Retinal pigment epithelial cell (primary cell): ENCODE measurements at regions not wholly inside any gene's neighbourhood (a gene's known extent, or its start where the extent isn't known, plus 50 kb on each side); places are given as distances from the start of the nearest gene placed in this dataset.

Source experiments
- DNase-seq: peaks from one replicate; pipeline ENCODE4 v3.0.0-alpha.2; 2010; ENCODE audit warnings: low read depth
- H3K4me3 ChIP-seq: 2 replicates; pipeline ENCODE4 v1.5.1; 2011; ENCODE audit warnings: mild to moderate bottlenecking, low read length, control low read depth, moderate library complexity
- CTCF ChIP-seq: conservative IDR thresholded peaks from 2 replicates; pipeline ENCODE4 v1.5.1; 2011; ENCODE audit warnings: low read depth, low read length, control low read depth, inconsistent platforms

- DNase-seq, result no peak
- no peak overlapping the region for H3K4me3 ChIP-seq
- TF ChIP-seq CTCF, result no peak
These were observed 901.4 kb downstream of the AACS start for GRCh38 chr12:125966641-125967040.

- no peak for TF ChIP-seq CTCF
- no peak overlapping the region for H3K4me3 ChIP-seq
- no peak for DNase-seq
These were observed 903.2 kb downstream of the AACS start for GRCh38 chr12:125968413-125968812.

DNA sequence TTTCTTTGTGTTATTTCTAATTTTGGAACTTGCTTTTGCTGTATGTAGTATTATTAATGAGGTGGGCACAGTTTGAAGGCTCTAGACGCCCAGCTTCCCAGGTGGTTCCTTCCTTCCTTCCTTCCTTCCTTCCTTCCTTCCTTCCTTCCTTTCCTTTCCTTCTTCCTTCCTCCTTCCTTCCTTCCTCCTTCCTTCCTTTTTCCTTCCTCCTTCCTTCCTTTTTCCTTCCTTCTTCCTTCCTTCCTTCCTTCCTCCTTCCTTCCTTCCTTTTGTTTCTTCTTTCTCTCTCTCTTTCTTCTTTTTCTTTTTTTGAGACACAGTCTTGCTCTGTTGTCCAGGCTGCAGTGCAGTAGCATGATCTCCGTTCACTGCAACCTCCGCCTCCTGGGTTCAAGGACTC lies 906.7 kb downstream of the AACS start:
- DNase-seq, result no peak
- H3K4me3 ChIP-seq, result no peak overlapping the region
- no peak for TF ChIP-seq CTCF

- TF ChIP-seq CTCF, result no peak
- H3K4me3 ChIP-seq, result no peak overlapping the region
- DNase-seq, result no peak
These were observed 913.1 kb downstream of the AACS start for GRCh38 chr12:125978286-125978685.

- H3K4me3 ChIP-seq, result no peak overlapping the region
- DNase-seq, result no peak
- TF ChIP-seq CTCF, result no peak
These were observed 916.5 kb downstream of the AACS start for GRCh38 chr12:125981610-125982253.

DNA sequence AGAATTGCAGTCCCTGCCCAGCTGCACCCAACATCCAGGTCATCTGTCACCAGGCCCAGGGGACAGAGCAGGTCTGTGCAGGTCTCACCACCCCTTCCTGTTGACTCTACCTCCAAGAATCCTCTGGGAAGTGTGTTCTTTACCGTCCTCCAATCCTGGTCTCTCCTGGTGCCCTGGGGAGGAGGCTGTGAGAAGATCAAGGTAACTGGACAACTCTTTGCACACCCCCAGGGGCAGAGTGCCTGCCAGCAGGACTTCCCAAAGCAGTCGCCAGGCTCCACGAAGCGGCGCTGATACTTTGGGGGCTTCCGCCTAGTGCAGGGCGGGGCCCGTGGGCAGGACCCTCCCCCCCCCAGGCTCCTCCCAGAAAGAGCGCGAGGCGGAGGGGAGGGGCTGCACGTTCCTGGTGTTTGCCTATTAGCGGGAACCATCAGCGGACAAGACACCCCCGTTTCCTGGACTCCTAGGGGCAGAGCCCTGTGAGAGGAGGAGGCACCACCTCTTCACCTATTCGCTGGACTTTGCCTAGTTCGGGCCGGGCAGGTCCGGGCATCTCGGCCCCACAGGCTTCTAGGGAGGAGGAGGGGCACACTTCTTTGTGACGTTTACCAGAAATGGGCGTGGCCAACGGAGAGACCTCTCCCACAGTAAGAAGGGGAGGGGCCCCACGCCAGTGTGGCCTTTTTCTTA lies 918.0 kb downstream of the AACS start:
- no peak for TF ChIP-seq CTCF
- no peak for DNase-seq

GRCh38 chr12:125983784-125984500 lies 918.7 kb downstream of the AACS start:
- DNase-seq, result no peak
- peak overlapping the region; percentile 33 for H3K4me3 ChIP-seq
- no peak for TF ChIP-seq CTCF

More for the DNA sequence above, 918.0 kb downstream of the AACS start:
- peak overlapping the region; percentile 33 for H3K4me3 ChIP-seq
